Mesendoderm (in vitro differentiated cells): ENCODE measurements at regions not wholly inside any gene's neighbourhood (a gene's known extent, or its start where the extent isn't known, plus 50 kb on each side); places are given as distances from the start of the nearest gene placed in this dataset.

Experiments
- DNase-seq: peaks from one replicate; pipeline ENCODE4 v3.0.0; 2013
- H2AK5ac ChIP-seq: 2 replicates; pipeline ENCODE4 v1.6.1; 2013; ENCODE audit warnings: low read length, inconsistent platforms
- H2BK120ac ChIP-seq: 2 replicates; pipeline ENCODE4 v1.6.1; 2013; ENCODE audit warnings: low read depth, mild to moderate bottlenecking, low read length, moderate library complexity, mixed read lengths
- H2BK15ac ChIP-seq: replicated peaks from 2 replicates; pipeline ENCODE4 v1.6.1; 2013; ENCODE audit warnings: low read depth, mild to moderate bottlenecking, moderate library complexity
- H2BK5ac ChIP-seq: 2 replicates; pipeline ENCODE4 v1.6.1; 2013; ENCODE audit warnings: low read length, inconsistent platforms
- H3K18ac ChIP-seq: 2 replicates; pipeline ENCODE4 v1.6.1; 2013; ENCODE audit warnings: mild to moderate bottlenecking, low read length, mixed read lengths
- H3K23ac ChIP-seq: one replicate; pipeline ENCODE4 v1.6.1; 2013; ENCODE audit warnings: low read length
- H3K27ac ChIP-seq: 2 replicates; pipeline ENCODE4 v1.5.1; 2013; ENCODE audit warnings: low read depth, mild to moderate bottlenecking, inconsistent platforms, low read length, moderate library complexity
- H3K27me3 ChIP-seq: 2 replicates; pipeline ENCODE4 v1.6.1; 2013; ENCODE audit warnings: low read length, control low read depth, mild to moderate bottlenecking, inconsistent platforms; ENCODE audit not compliant: insufficient read depth, poor library complexity
- H3K36me3 ChIP-seq: 2 replicates; pipeline ENCODE4 v1.6.1; 2013; ENCODE audit warnings: low read length, inconsistent platforms; ENCODE audit not compliant: control insufficient read depth, insufficient read depth
- H3K4ac ChIP-seq: one replicate; pipeline ENCODE4 v1.6.1; 2013; ENCODE audit warnings: low read depth, mild to moderate bottlenecking, low read length, moderate library complexity
- H3K4me1 ChIP-seq: 2 replicates; pipeline ENCODE4 v1.6.1; 2013; ENCODE audit warnings: low read depth, low read length, inconsistent platforms; ENCODE audit not compliant: control insufficient read depth
- H3K4me2 ChIP-seq: 2 replicates; pipeline ENCODE4 v1.6.1; 2013; ENCODE audit warnings: low read length
- H3K4me3 ChIP-seq: 2 replicates; pipeline ENCODE4 v1.5.1; 2013; ENCODE audit warnings: mild to moderate bottlenecking, low read length
- H3K56ac ChIP-seq: one replicate; pipeline ENCODE4 v1.6.1; 2013; ENCODE audit warnings: low read length
- H3K79me1 ChIP-seq: 2 replicates; pipeline ENCODE4 v1.6.1; 2013; ENCODE audit warnings: low read length, inconsistent platforms
- H3K79me2 ChIP-seq: 2 replicates; pipeline ENCODE4 v1.6.1; 2013; ENCODE audit warnings: mild to moderate bottlenecking, low read length; ENCODE audit not compliant: control insufficient read depth, insufficient read depth
- H3K9ac ChIP-seq: 2 replicates; pipeline ENCODE4 v1.6.1; 2013; ENCODE audit warnings: low read length, inconsistent platforms
- H4K5ac ChIP-seq: one replicate; pipeline ENCODE4 v1.6.1; 2013; ENCODE audit warnings: low read length
- H4K8ac ChIP-seq: one replicate; pipeline ENCODE4 v1.6.1; 2013; ENCODE audit warnings: low read depth, mild to moderate bottlenecking, control low read depth, low read length, moderate library complexity
- WGBS: extraction: QIAGEN DNeasy Blood & Tissue Kit; methylation state at CpG from one replicate; pipeline ENCODE4 v1.1.7; 2013; ENCODE audit warnings: low lambda C conversion rate, missing lambda C conversion rate; ENCODE audit not compliant: insufficient coverage; ENCODE audit errors: extremely low coverage; 5-methylcytosine and 5-hydroxymethylcytosine counted together

- Histone ChIP-seq H4K5ac (no peak overlapping the region), H3K56ac (no peak overlapping the region), H3K18ac (no peak overlapping the region), H4K8ac (no peak overlapping the region), H3K27ac (no peak overlapping the region), H3K79me2 (no peaks in the 10 kb centered on the region), H3K9ac (no peak overlapping the region), H3K4me1 (no peaks in the 10 kb centered on the region), H2BK120ac (no peak overlapping the region), H2BK15ac (no peak overlapping the region), H3K4me2 (no peak overlapping the region), H3K27me3 (no peaks in the 10 kb centered on the region), H2AK5ac (no peak overlapping the region), H3K4ac (no peak overlapping the region), H3K36me3 (no peaks in the 10 kb centered on the region), H2BK5ac (no peak overlapping the region), H3K4me3 (no peak overlapping the region), H3K23ac (no peak overlapping the region), H3K79me1 (no peaks in the 10 kb centered on the region)
- no peak for DNase-seq
- no CpG with 5 or more reads among the region's 39 CpGs for WGBS
These were observed 54.3 kb upstream of the FBRSL1 start for GRCh38 chr12:132435486-132436187.

GRCh38 chr12:132433641-132434395 is 56.1 kb upstream of the FBRSL1 start:
- H2AK5ac ChIP-seq, result no peak overlapping the region
- no peak overlapping the region for H3K23ac ChIP-seq
- no peak overlapping the region for H2BK15ac ChIP-seq
- no peak overlapping the region for H3K4ac ChIP-seq
- no peak overlapping the region for H4K5ac ChIP-seq
- no peaks in the 10 kb centered on the region for H3K79me1 ChIP-seq
- no peaks in the 10 kb centered on the region for H3K36me3 ChIP-seq
- no peaks in the 10 kb centered on the region for H3K79me2 ChIP-seq
- no peak overlapping the region for H4K8ac ChIP-seq
- H3K27ac ChIP-seq, result no peak overlapping the region
- no peak for DNase-seq
- H3K27me3 ChIP-seq, result no peaks in the 10 kb centered on the region
- WGBS, result no CpG with 5 or more reads among the region's 35 CpGs
- no peak overlapping the region for H3K4me3 ChIP-seq
- H3K56ac ChIP-seq, result no peak overlapping the region
- no peak overlapping the region for H2BK5ac ChIP-seq
- no peak overlapping the region for H2BK120ac ChIP-seq
- H3K18ac ChIP-seq, result no peak overlapping the region
- H3K9ac ChIP-seq, result no peak overlapping the region
- H3K4me2 ChIP-seq, result no peak overlapping the region
- H3K4me1 ChIP-seq, result no peaks in the 10 kb centered on the region

GRCh38 chr12:132432721-132433577 is 57.0 kb upstream of the FBRSL1 start:
- Histone ChIP-seq H3K4me1 (no peaks in the 10 kb centered on the region), H3K27ac (no peak overlapping the region), H3K9ac (no peak overlapping the region), H2BK15ac (no peak overlapping the region), H3K56ac (no peak overlapping the region), H3K79me1 (no peaks in the 10 kb centered on the region), H3K4me2 (no peak overlapping the region), H3K18ac (no peak overlapping the region), H2AK5ac (no peak overlapping the region), H2BK5ac (no peak overlapping the region), H3K27me3 (no peaks in the 10 kb centered on the region), H3K4me3 (no peak overlapping the region), H3K4ac (no peak overlapping the region), H4K5ac (no peak overlapping the region), H3K79me2 (no peaks in the 10 kb centered on the region), H3K36me3 (no peaks in the 10 kb centered on the region), H2BK120ac (no peak overlapping the region), H3K23ac (no peak overlapping the region), H4K8ac (no peak overlapping the region)
- no peak for DNase-seq
- no CpG with 5 or more reads among the region's 41 CpGs for WGBS

- Histone ChIP-seq H3K4me1 (no peaks in the 10 kb centered on the region), H3K27me3 (no peaks in the 10 kb centered on the region)
These were observed 57.7 kb upstream of the FBRSL1 start for GRCh38 chr12:132432126-132432705.

GRCh38 chr12:132430838-132431774 is 58.8 kb upstream of the FBRSL1 start:
- peak; percentile 12 for DNase-seq
- Histone ChIP-seq H4K8ac (no peak overlapping the region), H3K4me2 (no peak overlapping the region), H3K9ac (no peak overlapping the region), H3K36me3 (no peaks in the 10 kb centered on the region), H3K18ac (no peak overlapping the region), H3K27me3 (no peaks in the 10 kb centered on the region), H3K27ac (no peak overlapping the region), H2BK120ac (no peak overlapping the region), H3K4me3 (no peak overlapping the region), H4K5ac (no peak overlapping the region), H3K79me2 (no peaks in the 10 kb centered on the region), H3K4ac (no peak overlapping the region), H3K56ac (no peak overlapping the region), H3K4me1 (no peaks in the 10 kb centered on the region), H2AK5ac (no peak overlapping the region), H3K79me1 (no peaks in the 10 kb centered on the region), H2BK5ac (no peak overlapping the region), H3K23ac (no peak overlapping the region), H2BK15ac (no peak overlapping the region)
- no CpG with 5 or more reads among the region's 39 CpGs for WGBS

More at GRCh38 chr12:132432126-132432705, 57.7 kb upstream of the FBRSL1 start:
- Histone ChIP-seq H3K79me1 (no peaks in the 10 kb centered on the region), H3K4me3 (no peak overlapping the region), H3K9ac (no peak overlapping the region), H4K5ac (no peak overlapping the region), H3K79me2 (no peaks in the 10 kb centered on the region), H2BK5ac (no peak overlapping the region), H2BK15ac (no peak overlapping the region), H3K18ac (no peak overlapping the region), H3K4me2 (no peak overlapping the region), H3K36me3 (no peaks in the 10 kb centered on the region), H2BK120ac (no peak overlapping the region), H3K56ac (no peak overlapping the region), H3K23ac (no peak overlapping the region), H2AK5ac (no peak overlapping the region), H3K27ac (no peak overlapping the region), H4K8ac (no peak overlapping the region), H3K4ac (no peak overlapping the region)
- WGBS, result no CpG with 5 or more reads among the region's 18 CpGs
- no peak for DNase-seq
